ENCODE measurements at regions not wholly inside any gene's neighbourhood (a gene's known extent, or its start where the extent isn't known, plus 50 kb on each side); places are given as distances from the start of the nearest gene placed in this dataset.
"Not testable (repeated sequence)": the region's sequence is repeated elsewhere in the genome, so short reads cannot be mapped to it uniquely, and the experiment has no call there.

DNA sequence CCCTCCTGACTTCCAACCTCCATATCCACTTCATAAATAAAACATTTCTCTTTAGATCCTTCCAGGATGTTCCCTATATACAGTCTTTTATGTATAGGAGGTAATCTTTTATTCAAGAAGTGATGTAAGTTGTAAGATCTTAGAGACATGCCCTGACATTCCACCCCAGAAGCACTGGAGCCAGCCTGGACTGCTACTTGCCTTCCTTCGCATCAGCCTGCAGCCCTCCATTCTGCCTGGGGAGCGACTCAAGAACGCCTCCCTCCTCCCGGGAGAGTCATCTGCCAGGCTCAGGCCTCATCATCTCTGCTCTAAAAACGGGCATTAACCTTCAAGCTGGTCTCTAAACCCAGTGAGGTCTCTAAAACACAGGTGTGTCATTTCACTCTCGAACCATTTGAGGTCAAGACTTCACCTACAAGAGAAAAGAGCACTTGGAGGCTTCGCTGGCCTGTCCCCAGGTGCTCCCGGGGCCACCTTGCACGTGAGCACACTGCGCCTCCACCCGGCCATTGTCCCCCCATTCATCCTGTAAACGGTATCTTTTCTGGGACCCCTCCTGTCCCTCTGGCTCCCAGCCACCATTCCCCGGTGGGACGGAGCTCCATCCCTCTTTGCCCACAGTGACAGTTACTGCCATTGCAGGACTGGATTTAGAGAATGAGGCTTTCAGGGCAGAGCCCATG lies 107.5 kb upstream of the PDE10A start:
- DNase-seq, result no peak

DNA sequence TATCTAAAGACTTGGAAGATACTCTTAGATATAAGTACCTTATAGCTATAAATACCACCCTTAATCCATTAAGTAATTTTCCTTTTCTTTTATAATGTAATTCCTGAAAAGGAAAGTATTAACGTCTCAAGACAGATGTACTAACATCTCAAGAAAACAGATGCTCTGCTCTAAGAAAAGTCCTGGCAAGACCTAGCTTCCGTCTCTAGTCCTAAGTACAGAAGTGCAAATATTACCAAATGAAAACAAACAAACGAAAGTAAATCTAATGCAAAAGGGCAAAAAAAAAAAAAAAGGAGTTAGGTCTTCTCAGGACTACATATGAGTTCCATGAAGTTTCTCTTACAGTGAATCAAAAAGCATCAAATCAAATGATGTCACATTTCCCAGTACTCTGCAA lies 106.8 kb upstream of the PDE10A start:
- DNase-seq, result no peak

DNA sequence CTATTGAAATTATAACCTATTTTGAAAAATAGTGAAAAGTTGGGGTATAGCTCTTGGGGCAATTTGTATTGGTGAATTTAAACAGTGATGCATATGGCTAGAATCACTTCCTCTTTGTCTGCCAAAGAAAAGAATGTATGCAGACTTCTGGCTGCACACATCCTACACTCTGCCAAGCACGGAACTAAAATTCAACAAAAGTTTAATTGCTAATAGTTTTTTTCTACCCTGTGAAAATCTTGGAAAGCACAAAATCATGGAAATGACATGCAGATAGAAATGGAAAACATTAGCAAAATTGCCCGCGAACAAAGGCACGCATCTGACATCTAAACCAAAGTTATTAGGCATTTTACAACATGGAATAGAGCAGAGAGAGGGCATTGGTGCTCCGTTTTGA lies 106.4 kb upstream of the PDE10A start:
- no peak for DNase-seq

DNA sequence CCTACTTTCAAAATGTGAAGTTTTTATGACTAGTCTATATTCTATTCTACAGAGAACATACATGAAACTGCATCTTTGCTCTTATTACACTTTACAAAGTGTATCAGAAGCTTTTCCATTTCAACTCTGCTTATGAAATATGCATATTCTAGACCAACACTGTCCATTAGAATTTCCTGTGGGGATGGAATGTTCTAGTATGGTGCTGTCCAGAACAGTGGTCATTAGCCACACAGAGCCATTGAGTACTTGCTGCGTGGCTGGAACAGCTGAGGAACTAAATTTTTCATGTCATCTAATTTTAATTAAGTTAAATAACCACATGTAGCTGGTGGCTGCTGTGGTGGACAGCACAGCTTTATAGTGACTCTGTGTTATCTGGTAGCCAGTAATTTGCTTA lies 105.9 kb upstream of the PDE10A start:
- DNase-seq, result no peak

DNA sequence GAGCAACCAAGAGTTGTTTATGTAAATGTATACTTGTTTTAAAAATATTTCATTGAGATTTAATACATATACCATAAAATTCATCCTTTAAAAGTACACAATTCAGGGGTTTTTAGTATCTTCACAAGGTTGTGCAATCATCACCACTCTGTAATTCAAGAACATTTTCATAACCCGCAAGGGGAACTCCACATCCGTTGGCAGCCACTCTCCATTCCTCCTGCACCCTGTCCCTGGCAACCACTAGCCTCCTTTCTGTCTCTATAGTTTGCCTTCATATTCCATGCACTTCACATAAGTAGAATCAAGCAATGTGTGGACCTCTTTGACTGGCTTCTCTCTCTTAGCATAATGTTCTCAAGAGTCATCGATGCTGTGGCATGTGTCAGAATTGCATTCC lies 104.2 kb upstream of the PDE10A start:
- DNase-seq, result no peak

DNA sequence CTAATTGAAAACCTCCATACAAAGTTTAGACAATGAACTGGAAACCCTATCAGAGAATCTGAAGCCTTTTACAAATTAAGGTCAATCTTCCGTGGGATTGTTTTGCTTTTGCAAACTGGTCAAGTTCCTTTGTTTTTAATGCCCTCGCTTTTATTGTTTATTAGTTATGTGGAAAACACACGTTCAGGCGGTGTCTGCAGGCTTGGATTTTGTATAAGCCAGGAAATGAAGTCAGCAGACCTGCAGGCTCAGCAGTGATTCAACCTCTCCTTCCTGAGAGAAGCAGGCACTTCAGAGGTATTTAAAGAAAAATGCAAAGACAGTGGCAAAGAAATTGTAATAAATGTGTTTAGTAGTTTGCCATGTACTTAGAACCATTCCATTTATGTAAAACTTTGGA lies 103.4 kb upstream of the PDE10A start:
- no peak for DNase-seq

DNA sequence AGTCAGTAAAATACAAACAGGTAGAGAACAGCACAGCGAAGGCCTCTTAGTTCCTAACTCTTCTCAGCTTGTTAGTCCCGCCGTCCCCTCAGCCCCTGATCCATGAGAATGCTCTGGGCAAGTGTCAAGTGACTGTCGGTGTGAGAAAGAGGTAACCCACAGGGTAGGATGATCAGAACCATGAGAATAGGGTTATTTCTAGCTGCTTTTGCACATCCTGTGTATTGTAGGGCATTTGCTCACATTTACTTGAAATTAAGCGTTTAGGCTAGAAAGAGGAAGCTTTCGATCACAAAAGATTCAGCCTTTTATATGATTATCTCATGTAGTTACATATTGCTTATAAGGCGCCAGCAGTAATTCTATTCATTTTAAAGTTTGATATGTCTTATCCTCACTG lies 103.0 kb upstream of the PDE10A start:
- DNase-seq, result no peak

DNA sequence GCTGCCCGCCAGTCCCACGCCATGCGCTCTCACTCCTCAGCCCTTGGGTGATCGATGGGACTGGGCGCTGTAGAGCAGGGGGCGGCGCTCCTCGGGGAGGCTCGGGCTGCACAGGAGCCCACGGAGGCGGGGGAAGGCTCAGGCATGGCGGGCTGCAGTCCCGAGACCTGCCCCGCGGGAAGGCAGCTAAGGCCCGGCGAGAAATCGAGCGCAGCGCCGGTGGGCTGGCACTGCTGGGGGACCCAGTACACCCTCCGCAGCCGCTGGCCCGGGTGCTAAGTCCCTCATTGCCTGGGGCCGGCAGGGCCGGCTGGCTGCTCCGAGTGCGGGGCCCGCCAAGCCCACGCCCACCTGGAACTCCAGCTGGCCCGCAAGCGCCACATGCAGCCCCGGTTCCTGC lies 102.2 kb upstream of the PDE10A start:
- not testable (repeated sequence) for DNase-seq

DNA sequence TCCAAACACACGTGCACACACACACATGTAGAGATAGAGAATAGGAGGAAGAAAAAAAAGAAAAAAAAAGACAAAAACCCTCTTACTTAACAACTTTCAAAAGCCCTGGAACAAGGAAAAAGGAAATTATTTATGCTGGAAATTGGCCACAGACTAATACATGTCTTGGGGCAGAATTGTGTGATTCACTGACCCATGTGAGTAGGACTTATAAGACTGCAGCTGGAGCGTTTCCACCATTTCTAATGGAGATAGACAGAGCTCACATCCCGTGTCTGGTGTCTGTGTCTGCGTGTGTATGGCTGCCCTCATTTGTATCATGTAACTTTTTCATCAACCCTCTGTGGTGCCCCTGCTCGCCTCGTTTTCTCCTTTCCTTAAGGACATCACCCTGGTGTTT lies 99.8 kb upstream of the PDE10A start:
- DNase-seq, result no peak

DNA sequence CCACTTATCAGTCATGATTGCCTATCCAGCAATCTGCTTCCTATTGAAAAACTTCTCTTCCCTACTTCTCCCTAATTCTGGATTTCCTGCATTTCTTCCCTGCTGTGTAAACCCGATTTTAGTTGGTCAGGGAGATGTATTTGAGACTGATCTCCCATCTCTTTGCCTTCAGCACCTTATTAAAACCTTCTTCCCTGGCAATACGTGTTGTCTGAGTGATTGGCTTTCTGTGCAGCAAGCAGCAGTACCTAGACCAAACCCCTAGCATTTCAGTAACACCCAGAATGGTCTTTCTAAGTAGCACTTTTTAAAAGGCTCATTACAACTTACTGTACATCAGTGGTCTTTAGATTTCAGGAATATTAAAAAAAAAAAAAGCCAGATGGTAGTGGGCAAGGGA lies 99.1 kb upstream of the PDE10A start:
- DNase-seq, result no peak

DNA sequence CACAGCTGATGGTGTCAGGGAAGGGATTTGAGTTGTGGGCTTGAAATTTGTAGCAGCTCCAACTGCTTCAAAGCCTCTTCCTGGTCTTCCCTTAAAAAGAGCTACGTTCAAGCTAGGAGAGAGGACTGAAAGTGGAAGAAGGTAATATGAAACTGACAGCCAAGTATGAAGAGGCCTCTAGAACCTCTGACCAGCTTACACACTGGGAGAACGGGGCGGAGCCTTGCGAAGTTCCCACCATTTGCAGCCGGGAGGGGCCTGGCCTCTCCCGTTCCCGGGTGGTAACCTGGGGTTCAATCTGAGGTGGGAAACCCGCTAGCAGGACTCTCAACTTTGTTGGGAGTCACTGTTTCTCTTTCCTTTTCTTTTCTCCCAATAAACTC lies 97.8 kb upstream of the PDE10A start:
- no peak for DNase-seq

DNA sequence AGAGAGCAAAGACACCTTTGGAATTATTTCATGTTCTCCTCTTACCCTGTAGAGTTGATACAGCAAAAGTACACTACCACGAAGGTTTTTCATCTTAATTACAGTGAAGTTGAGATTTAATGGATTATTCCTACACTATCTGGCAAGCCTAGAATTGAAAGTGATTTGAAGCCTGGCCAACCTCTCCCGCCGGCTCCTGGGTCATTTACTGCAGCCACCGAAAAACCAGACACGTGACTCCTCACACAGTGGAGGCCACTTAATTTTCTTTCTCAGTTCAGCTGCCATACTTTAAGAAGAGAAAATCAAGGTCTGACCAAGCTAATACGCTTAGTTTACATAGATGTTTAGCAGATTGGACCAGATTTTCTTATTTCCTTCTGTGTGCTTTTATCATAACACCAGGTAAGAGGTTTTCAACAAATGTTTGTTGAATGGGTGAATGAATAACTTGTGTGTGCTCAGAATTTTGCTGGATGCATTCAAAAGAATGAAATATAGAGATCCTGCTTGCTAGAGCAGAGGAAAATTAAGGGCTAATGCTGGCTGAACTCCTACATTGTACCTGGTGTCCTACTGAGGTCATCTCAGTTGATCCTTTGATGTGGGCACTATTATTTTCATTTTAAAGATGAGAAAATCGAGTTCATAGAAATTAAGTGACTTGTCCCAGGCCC lies 97.2 kb upstream of the PDE10A start:
- no peak for DNase-seq

DNA sequence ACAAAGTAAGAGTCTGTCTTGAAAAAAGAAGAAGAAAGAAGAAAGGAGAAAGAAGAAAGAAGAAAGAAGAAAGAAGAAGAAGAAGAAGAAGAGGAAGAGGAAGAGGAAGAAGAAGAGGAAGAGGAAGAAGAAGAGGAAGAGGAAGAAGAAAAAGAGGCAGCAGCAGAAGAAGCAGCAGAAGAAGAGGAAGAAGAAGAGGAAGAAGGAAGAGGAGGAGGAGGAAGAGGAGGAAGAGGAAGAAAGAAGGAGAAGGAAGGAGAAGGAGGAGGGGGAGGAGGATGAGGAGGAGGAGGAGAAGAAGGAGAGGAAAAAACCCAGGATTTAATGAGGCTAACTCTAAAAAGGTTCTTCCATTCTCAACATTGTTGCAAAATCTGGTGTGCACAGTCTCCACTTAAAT lies 95.4 kb upstream of the PDE10A start:
- DNase-seq, result no peak

DNA sequence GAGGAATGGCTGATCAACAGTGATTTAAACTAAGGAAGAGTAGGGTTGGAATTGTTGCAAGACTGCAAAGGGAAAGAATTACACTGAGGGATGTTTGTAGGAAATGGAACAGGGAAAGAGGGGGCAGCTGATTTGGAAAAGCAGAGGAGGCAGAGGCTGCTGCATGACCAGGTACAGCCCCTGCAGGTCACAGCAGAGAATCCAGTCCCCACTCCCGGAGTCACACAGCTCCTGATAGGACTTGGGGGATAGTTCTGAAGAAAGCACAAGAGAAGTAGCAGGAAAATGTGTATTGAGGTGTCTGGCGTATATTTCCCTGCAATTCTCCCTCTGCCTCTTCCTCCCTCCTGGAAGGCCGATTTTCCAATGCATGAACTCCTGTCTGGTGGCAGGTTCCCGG lies 92.5 kb upstream of the PDE10A start:
- no peak for DNase-seq

DNA sequence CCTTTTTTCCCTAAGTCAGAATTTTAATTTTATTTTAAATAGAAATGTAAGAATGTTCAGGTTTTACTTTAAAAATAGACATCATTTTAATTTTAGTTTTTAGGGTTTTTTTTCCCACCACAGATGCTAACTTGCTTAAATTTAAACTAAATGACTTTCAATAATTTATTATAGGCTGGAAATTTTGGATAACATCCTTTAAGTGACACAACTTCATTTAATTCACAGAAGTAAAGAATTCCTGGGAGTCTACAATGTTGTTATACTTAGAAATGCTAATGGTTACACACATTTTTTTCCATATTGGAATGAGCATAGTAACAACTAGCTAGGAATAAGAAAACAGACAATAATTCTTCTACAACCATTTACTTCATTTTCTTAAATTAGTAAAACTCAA lies 90.5 kb upstream of the PDE10A start:
- DNase-seq, result no peak

DNA sequence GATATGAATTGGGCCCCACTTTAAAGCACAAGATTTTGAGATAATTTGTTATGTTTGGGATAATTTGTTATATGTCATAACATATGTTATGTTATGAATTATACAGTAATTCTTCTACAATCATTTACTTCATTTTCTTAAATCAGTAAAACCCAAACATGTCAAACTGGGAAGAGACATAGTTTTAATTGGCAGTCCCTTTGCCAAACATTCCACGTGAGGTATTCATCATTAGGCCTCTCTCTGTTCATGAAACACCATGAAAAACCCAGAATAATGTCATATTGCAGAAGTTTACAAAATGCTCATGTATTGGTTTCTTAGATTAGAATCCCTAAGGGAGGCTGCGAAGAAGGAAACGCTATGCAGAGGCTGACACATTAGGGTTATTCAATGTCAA lies 89.4 kb upstream of the PDE10A start:
- no peak for DNase-seq

DNA sequence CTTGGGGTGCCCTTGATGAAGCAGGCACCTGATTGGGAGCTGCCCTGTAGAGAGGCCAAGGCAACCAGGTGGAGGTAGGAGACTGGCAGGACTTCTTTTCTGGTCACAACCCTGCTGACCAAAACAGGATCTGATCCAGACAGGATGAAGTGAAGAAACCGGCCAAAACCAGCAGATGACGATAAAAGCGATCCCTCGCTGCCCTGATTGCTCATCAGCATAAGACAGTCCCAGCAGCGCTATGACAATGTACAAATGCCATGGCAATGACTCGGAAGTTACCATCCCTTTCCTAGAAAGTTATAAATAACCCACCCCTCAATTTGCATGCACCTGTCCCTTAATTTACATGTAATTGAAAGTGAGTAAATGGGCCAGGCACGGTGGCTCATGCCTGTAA lies 88.4 kb upstream of the PDE10A start:
- no peak for DNase-seq

DNA sequence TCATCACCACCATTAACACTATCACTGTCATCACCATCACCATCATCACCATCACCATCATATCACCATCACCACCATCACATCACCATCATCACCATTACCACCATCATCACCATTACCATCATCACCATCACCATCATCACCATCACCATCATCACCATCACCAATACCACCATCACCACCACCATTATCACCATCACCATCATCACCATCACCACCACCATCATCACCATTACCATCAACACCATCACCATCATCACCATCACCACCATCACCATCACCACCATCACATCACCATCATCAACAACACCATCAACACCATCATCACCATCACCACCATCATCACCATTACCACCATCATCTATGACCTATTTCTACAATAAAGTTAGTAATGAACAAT lies 86.1 kb upstream of the PDE10A start:
- no peak for DNase-seq

DNA sequence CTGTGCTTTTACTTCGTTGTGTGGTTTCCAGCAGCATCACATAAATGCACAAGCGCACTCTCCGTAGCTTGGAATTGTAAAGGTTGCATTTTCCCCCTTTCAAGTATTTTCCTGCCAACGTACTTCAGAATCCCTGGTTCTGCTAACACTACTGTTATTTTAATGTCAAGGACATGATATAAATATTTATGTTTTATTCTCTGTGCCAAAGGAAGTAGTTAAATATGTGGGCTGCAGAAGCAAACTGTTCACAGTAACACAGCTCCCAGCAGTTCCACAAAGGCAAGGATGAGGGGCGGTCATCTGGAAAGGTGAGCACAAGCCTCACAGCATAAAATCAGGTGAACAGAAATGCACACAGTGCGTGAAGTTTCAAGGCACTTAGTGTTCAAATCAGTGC lies 85.3 kb upstream of the PDE10A start:
- no peak for DNase-seq

DNA sequence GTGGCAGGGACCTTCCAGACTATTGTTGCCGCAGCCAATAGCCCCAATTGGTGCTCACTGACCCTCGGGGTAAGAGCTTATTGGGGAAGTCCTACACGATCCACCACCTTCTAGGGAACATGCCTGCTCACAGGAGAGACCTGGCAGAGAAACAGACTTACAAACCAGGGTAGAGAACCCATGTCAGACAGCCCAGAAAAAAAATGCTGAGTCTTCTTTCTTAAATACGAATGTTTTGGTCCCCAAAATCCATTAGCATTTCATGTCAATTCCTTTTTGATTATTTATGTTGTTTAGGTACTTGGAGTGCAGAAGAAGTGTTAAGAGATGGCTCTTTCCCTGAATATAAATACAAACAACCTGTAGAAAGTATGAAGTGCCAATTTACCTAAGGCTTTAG lies 84.9 kb upstream of the PDE10A start:
- no peak for DNase-seq

DNA sequence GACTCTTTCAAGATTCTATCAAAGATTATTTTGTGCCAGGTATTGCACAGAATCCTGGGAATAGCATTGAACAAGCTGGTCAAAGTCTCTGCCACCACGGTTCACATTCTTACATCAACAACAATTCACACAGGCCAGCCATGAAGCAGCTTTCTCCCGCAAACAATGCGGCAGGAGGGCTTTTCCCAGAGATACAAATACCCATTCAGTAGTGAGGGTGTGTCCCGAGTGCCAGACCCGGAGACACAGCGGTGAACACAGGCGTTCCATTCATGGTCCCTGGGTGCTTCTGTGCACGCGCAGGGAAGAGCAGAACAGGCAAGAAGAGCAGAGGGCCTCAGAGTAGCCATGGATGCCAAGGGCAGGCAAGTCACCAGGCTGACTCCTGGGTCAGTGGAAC lies 83.3 kb upstream of the PDE10A start:
- DNase-seq, result no peak

DNA sequence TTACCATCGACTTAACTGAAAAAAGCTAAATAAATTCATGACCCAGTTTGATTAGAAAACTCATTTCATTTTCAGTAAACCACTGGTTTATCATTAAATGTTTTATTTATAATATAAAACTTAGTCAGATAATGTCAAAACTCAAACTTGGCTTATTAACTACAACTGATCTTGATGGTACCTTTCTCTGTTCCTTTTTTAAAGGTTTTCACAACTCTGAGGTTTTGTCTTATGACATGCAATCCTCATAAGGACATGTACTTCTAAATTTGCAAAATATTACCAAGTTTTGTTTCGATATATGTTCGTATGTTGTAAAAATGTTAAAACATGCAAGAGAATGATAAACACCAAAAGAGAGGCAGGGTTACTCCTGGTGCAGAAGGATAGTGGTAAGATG lies 82.5 kb upstream of the PDE10A start:
- DNase-seq, result no peak

DNA sequence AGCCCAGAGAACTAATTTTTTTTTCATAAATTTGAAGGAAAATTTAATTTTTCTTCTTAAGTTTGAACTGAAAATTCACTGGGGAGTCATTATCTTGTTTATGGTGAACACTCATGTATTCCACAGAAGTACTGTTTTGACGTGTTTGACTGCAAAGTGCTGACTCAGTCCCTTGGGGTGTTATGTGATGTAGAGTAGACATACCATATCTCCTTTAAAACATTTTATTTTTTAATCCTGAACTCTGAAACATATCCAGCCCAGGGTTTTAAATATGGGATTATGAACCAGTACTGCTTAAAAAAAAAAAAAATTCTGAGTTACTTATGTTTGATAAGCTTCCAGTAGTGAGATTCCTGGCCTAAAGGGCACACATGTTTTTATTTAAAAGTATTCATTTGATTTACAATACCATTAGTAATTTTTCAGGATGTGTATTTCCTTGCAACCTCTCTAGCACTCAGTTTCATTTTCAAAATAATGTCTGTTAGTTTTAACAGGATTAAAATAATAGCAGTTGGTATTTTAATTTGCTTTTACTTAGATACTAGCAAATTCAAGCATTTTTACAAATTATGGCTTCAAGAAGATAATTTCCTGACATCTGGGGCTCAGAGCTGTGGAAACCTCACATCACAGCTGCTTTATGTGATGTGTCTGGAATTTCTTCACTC lies 81.7 kb upstream of the PDE10A start:
- DNase-seq, result no peak

DNA sequence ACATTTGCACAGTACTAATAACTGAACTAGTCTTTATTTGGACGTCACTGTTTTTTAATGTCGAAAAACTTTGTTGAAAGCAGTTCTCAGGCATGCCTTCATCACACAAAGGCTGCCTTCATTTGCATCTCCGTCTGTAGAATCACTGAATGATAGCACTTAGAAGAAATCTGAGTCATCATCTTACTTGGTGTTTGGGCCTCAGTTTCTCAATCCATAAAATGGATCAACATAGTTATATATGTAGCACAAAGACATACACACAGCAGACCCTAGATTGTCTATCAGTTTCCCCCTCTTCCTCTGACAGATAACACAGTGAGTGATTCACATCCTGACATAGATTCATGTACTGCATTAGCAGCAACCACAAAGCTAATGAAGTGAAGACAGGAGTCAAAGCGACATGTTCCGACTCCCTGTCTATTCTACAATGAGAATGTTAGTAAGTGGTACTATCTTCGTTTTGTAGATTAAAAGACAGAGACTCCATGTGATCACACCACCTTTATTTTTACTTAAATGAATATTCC lies 80.4 kb upstream of the PDE10A start:
- no peak for DNase-seq
